ENCODE measurements at regions not wholly inside any gene's neighbourhood (a gene's known extent, or its start where the extent isn't known, plus 50 kb on each side); places are given as distances from the start of the nearest gene placed in this dataset.

- Mint-ChIP-seq H3K27ac (no peak overlapping the region), H3K4me3 (no peak overlapping the region), H3K27me3 (no peaks in the 10 kb centered on the region), H3K36me3 (no peaks in the 10 kb centered on the region), H3K4me1 (no peaks in the 10 kb centered on the region), H3K9me3 (peaks cover 3 to 16% (median 9%) of the 10 kb centered on the region in 3 donors)
- no peaks in the 10 kb centered on the region for H3K4me1 ChIP-seq (ENCODE audit: control insufficient read depth in 1 of 2, extremely low read depth in 1 of 2, insufficient read depth in 2 of 2, low read length in 2 of 2)
- WGBS (ENCODE audit: insufficient coverage) = no CpG with 5 or more reads among the region's 5 CpGs
- DNase-seq (no peak), ATAC-seq (replicated peaks in 1 of 4) (no peak)
- POLR2A ChIA-PET = no interaction called here
- H3K9me3 ChIP-seq = no peaks in the 10 kb centered on the region
- no peaks in the 10 kb centered on the region for H3K36me3 ChIP-seq (ENCODE audit: control insufficient read depth in 2 of 2, extremely low read depth in 1 of 2, insufficient read depth in 1 of 2, low read length in 1 of 2)
- no peak overlapping the region for H3K4me3 ChIP-seq (ENCODE audit: control insufficient read depth in 1 of 2, extremely low read depth in 1 of 2, low read length in 1 of 2)
- H3K27ac ChIP-seq (ENCODE audit: low read length) = no peak overlapping the region
- CTCF ChIA-PET = no interaction called here
- H3K27me3 ChIP-seq (replicated peaks in 1 of 2; ENCODE audit: control insufficient read depth in 2 of 2, extremely low read depth in 1 of 2, insufficient read depth in 2 of 2, low read length in 1 of 2) = no peaks in the 10 kb centered on the region
Measured at GRCh38 chr2:6060992-6061663, 368.9 kb downstream of the SOX11 start.

DNA sequence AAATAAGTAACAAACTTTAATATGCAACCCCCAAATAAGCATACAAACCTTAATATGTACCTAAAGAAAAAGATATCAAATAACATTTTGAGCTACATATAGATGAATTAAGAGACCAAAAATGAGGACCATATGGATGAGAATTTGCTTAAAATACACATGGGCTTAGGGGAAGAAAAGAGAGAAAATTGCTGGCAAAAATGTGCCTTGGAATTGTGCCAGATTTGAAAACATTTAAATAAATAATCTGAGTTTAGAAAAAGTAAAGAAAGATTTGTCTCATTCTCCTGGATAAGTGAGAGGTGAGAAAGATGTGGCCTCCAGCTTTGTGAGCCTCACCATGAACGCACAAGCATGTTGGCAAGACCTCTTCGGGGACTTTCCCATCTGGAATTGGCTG, 372.6 kb downstream of the SOX11 start:
- no peaks in the 10 kb centered on the region for H3K27me3 ChIP-seq (replicated peaks in 1 of 2; ENCODE audit: control insufficient read depth in 2 of 2, extremely low read depth in 1 of 2, insufficient read depth in 2 of 2, low read length in 1 of 2)
- Mint-ChIP-seq H3K4me1 (no peaks in the 10 kb centered on the region), H3K9me3 (peaks cover 3 to 5% (median 3%) of the 10 kb centered on the region in 3 donors), H3K27ac (no peak overlapping the region), H3K27me3 (no peaks in the 10 kb centered on the region), H3K36me3 (no peaks in the 10 kb centered on the region), H3K4me3 (no peak overlapping the region)
- ChIA-PET POLR2A (no interaction called here), CTCF (no interaction called here)
- H3K9me3 ChIP-seq = no peaks in the 10 kb centered on the region
- no peaks in the 10 kb centered on the region for H3K4me1 ChIP-seq (ENCODE audit: control insufficient read depth in 1 of 2, extremely low read depth in 1 of 2, insufficient read depth in 2 of 2, low read length in 2 of 2)
- H3K4me3 ChIP-seq (ENCODE audit: control insufficient read depth in 1 of 2, extremely low read depth in 1 of 2, low read length in 1 of 2) = no peak overlapping the region
- no peak overlapping the region for H3K27ac ChIP-seq (ENCODE audit: low read length)
- no peak for DNase-seq
- H3K36me3 ChIP-seq (ENCODE audit: control insufficient read depth in 2 of 2, extremely low read depth in 1 of 2, insufficient read depth in 1 of 2, low read length in 1 of 2) = no peaks in the 10 kb centered on the region
- no CpG with 5 or more reads among the region's 2 CpGs for WGBS (ENCODE audit: insufficient coverage)
- no peak for ATAC-seq (replicated peaks in 1 of 4)

- H3K9me3 Mint-ChIP-seq = peaks cover 3 to 5% (median 3%) of the 10 kb centered on the region in 3 donors
- H3K9me3 ChIP-seq = no peaks in the 10 kb centered on the region
- ChIA-PET CTCF (no interaction called here), POLR2A (no interaction called here)
- H3K4me3 ChIP-seq (ENCODE audit: control insufficient read depth in 1 of 2, extremely low read depth in 1 of 2, low read length in 1 of 2) = no peak overlapping the region
- no peak overlapping the region for H3K27ac Mint-ChIP-seq
- no peak overlapping the region for H3K27ac ChIP-seq (ENCODE audit: low read length)
- no peaks in the 10 kb centered on the region for H3K36me3 ChIP-seq (ENCODE audit: control insufficient read depth in 2 of 2, extremely low read depth in 1 of 2, insufficient read depth in 1 of 2, low read length in 1 of 2)
- DNase-seq (no peak), ATAC-seq (replicated peaks in 1 of 4) (no peak)
- no peak overlapping the region for H3K4me3 Mint-ChIP-seq
- H3K27me3 Mint-ChIP-seq = no peaks in the 10 kb centered on the region
- H3K4me1 ChIP-seq (ENCODE audit: control insufficient read depth in 1 of 2, extremely low read depth in 1 of 2, insufficient read depth in 2 of 2, low read length in 2 of 2) = no peaks in the 10 kb centered on the region
- H3K36me3 Mint-ChIP-seq = no peaks in the 10 kb centered on the region
- no peaks in the 10 kb centered on the region for H3K4me1 Mint-ChIP-seq
- no peaks in the 10 kb centered on the region for H3K27me3 ChIP-seq (replicated peaks in 1 of 2; ENCODE audit: control insufficient read depth in 2 of 2, extremely low read depth in 1 of 2, insufficient read depth in 2 of 2, low read length in 1 of 2)
- no CpG with 5 or more reads among the region's 3 CpGs for WGBS (ENCODE audit: insufficient coverage)
Measured at GRCh38 chr2:6065703-6066102, 373.5 kb downstream of the SOX11 start.

GRCh38 chr2:6067089-6067488, 374.9 kb downstream of the SOX11 start:
- H3K36me3 ChIP-seq (ENCODE audit: control insufficient read depth in 2 of 2, extremely low read depth in 1 of 2, insufficient read depth in 1 of 2, low read length in 1 of 2) = no peaks in the 10 kb centered on the region
- H3K4me1 ChIP-seq (ENCODE audit: control insufficient read depth in 1 of 2, extremely low read depth in 1 of 2, insufficient read depth in 2 of 2, low read length in 2 of 2) = no peaks in the 10 kb centered on the region
- Mint-ChIP-seq H3K4me3 (no peak overlapping the region), H3K36me3 (no peaks in the 10 kb centered on the region), H3K4me1 (no peaks in the 10 kb centered on the region), H3K27ac (no peak overlapping the region), H3K27me3 (no peaks in the 10 kb centered on the region), H3K9me3 (peaks cover 0 to 3% (median 0%) of the 10 kb centered on the region in 3 donors)
- ATAC-seq (replicated peaks in 1 of 4) (no peak), DNase-seq (no peak)
- H3K9me3 ChIP-seq = no peaks in the 10 kb centered on the region
- H3K4me3 ChIP-seq (ENCODE audit: control insufficient read depth in 1 of 2, extremely low read depth in 1 of 2, low read length in 1 of 2) = no peak overlapping the region
- POLR2A ChIA-PET = no interaction called here
- 71% methylated on average over 4 of the region's 6 CpGs for WGBS (ENCODE audit: insufficient coverage)
- no peak overlapping the region for H3K27ac ChIP-seq (ENCODE audit: low read length)
- no peaks in the 10 kb centered on the region for H3K27me3 ChIP-seq (replicated peaks in 1 of 2; ENCODE audit: control insufficient read depth in 2 of 2, extremely low read depth in 1 of 2, insufficient read depth in 2 of 2, low read length in 1 of 2)
- CTCF ChIA-PET = no interaction called here

GRCh38 chr2:6067806-6068205, 375.6 kb downstream of the SOX11 start:
- H3K9me3 Mint-ChIP-seq = no peaks in the 10 kb centered on the region
- no peaks in the 10 kb centered on the region for H3K4me1 Mint-ChIP-seq
- H3K27me3 Mint-ChIP-seq = no peaks in the 10 kb centered on the region
- no peak overlapping the region for H3K27ac Mint-ChIP-seq
- no peak overlapping the region for H3K4me3 Mint-ChIP-seq
- ChIA-PET CTCF (no interaction called here), POLR2A (no interaction called here)
- ATAC-seq (replicated peaks in 1 of 4) (no peak), DNase-seq (no peak)
- no peaks in the 10 kb centered on the region for H3K36me3 Mint-ChIP-seq
- no peaks in the 10 kb centered on the region for H3K4me1 ChIP-seq (ENCODE audit: control insufficient read depth in 1 of 2, extremely low read depth in 1 of 2, insufficient read depth in 2 of 2, low read length in 2 of 2)
- H3K4me3 ChIP-seq (ENCODE audit: control insufficient read depth in 1 of 2, extremely low read depth in 1 of 2, low read length in 1 of 2) = no peak overlapping the region
- no peaks in the 10 kb centered on the region for H3K9me3 ChIP-seq
- H3K27ac ChIP-seq (ENCODE audit: low read length) = no peak overlapping the region
- H3K36me3 ChIP-seq (ENCODE audit: control insufficient read depth in 2 of 2, extremely low read depth in 1 of 2, insufficient read depth in 1 of 2, low read length in 1 of 2) = no peaks in the 10 kb centered on the region
- no peaks in the 10 kb centered on the region for H3K27me3 ChIP-seq (replicated peaks in 1 of 2; ENCODE audit: control insufficient read depth in 2 of 2, extremely low read depth in 1 of 2, insufficient read depth in 2 of 2, low read length in 1 of 2)

DNA sequence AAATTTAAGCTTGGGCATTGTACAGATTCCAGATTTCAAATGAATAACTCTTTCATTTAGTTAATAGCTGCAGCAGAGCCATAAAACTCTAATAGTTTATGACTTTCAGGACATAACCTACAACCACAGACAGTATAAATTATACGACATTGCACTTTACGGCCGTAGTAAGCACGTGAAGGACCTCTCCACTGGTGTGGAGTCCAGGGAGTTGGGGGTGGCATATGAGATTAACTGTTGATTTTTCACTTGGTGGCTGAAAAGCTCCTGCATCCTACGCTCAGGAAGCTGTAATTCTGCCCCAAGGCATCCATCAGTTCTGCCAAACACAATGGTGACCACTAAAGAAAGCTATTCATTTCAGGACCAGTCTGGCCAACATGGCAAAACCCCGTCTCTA, 376.2 kb downstream of the SOX11 start:
- H3K36me3 ChIP-seq (ENCODE audit: control insufficient read depth in 2 of 2, extremely low read depth in 1 of 2, insufficient read depth in 1 of 2, low read length in 1 of 2) = no peaks in the 10 kb centered on the region
- no peak overlapping the region for H3K27ac ChIP-seq (ENCODE audit: low read length)
- Mint-ChIP-seq H3K27ac (no peak overlapping the region), H3K4me3 (no peak overlapping the region), H3K4me1 (no peaks in the 10 kb centered on the region), H3K9me3 (no peaks in the 10 kb centered on the region), H3K36me3 (no peaks in the 10 kb centered on the region), H3K27me3 (no peaks in the 10 kb centered on the region)
- 74% methylated on average over 2 of the region's 6 CpGs for WGBS (ENCODE audit: insufficient coverage)
- ChIA-PET CTCF (no interaction called here), POLR2A (no interaction called here)
- H3K27me3 ChIP-seq (replicated peaks in 1 of 2; ENCODE audit: control insufficient read depth in 2 of 2, extremely low read depth in 1 of 2, insufficient read depth in 2 of 2, low read length in 1 of 2) = no peaks in the 10 kb centered on the region
- H3K4me1 ChIP-seq (ENCODE audit: control insufficient read depth in 1 of 2, extremely low read depth in 1 of 2, insufficient read depth in 2 of 2, low read length in 2 of 2) = no peaks in the 10 kb centered on the region
- no peak overlapping the region for H3K4me3 ChIP-seq (ENCODE audit: control insufficient read depth in 1 of 2, extremely low read depth in 1 of 2, low read length in 1 of 2)
- no peak for ATAC-seq (replicated peaks in 1 of 4)
- H3K9me3 ChIP-seq = no peaks in the 10 kb centered on the region
- no peak for DNase-seq

DNA sequence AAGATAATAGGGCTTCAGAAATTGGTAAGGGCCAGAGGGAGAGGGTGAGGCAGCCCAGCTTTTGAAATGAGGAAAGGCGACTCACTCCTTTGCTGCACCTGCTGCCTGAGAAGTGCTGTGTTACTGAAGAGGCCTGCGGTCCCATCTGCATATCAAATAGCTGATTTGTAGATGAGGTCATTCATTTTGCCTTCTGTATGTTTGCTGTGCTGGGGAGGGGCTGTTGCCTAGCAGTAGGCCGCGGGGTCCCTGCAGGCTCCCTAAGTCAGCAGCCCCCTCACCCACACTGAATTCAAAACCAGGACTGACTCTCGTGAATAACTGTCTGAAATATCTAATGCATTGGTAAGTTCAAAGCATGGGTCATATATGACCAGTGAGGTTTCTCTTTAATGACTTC, 377.2 kb downstream of the SOX11 start:
- Histone ChIP-seq H3K9me3 (no peaks in the 10 kb centered on the region), H3K4me3 (ENCODE audit: control insufficient read depth in 1 of 2, extremely low read depth in 1 of 2, low read length in 1 of 2) (no peak overlapping the region), H3K36me3 (ENCODE audit: control insufficient read depth in 2 of 2, extremely low read depth in 1 of 2, insufficient read depth in 1 of 2, low read length in 1 of 2) (no peaks in the 10 kb centered on the region), H3K27me3 (replicated peaks in 1 of 2; ENCODE audit: control insufficient read depth in 2 of 2, extremely low read depth in 1 of 2, insufficient read depth in 2 of 2, low read length in 1 of 2) (no peaks in the 10 kb centered on the region), H3K27ac (ENCODE audit: low read length) (no peak overlapping the region), H3K4me1 (ENCODE audit: control insufficient read depth in 1 of 2, extremely low read depth in 1 of 2, insufficient read depth in 2 of 2, low read length in 2 of 2) (no peaks in the 10 kb centered on the region)
- Mint-ChIP-seq H3K27me3 (no peaks in the 10 kb centered on the region), H3K27ac (no peak overlapping the region), H3K36me3 (no peaks in the 10 kb centered on the region), H3K4me3 (no peak overlapping the region), H3K4me1 (no peaks in the 10 kb centered on the region), H3K9me3 (no peaks in the 10 kb centered on the region)
- DNase-seq = no peak
- ChIA-PET POLR2A (no interaction called here), CTCF (no interaction called here)
- ATAC-seq (replicated peaks in 1 of 4) = no peak
- WGBS (ENCODE audit: insufficient coverage) = 90% methylated on average over 1 of the region's 5 CpGs
